Adipocyte (in vitro differentiated cells): ENCODE measurements at regions not wholly inside any gene's neighbourhood (a gene's known extent, or its start where the extent isn't known, plus 50 kb on each side); places are given as distances from the start of the nearest gene placed in this dataset.

Experiments used
- DNase-seq: peaks from one replicate; pipeline ENCODE4 v3.0.0-alpha.2; 2015; ENCODE audit warnings: low read depth
- H3K27me3 ChIP-seq: replicated peaks from 2 replicates; pipeline ENCODE4 v1.7.0; 2013; ENCODE audit warnings: mild to moderate bottlenecking, low read length, moderate library complexity; ENCODE audit not compliant: control insufficient read depth, insufficient read depth
- H3K36me3 ChIP-seq: 2 replicates; pipeline ENCODE4 v1.7.0; 2013; ENCODE audit warnings: low read length, mild to moderate bottlenecking, moderate library complexity; ENCODE audit not compliant: control insufficient read depth, insufficient read depth, severe bottlenecking
- H3K4me1 ChIP-seq: 2 replicates; pipeline ENCODE4 v1.7.0; 2013; ENCODE audit warnings: mild to moderate bottlenecking, low read length, moderate library complexity; ENCODE audit not compliant: control insufficient read depth, insufficient read depth
- H3K4me3 ChIP-seq: 2 replicates; pipeline ENCODE4 v1.7.0; 2013; ENCODE audit warnings: mild to moderate bottlenecking, low read length, moderate library complexity
- H3K9ac ChIP-seq: 2 replicates; pipeline ENCODE4 v1.7.0; 2013; ENCODE audit warnings: mild to moderate bottlenecking, low read length, moderate library complexity
- H3K9me3 ChIP-seq: 2 replicates; pipeline ENCODE4 v1.7.0; 2013; ENCODE audit warnings: mild to moderate bottlenecking, low read length, moderate library complexity; ENCODE audit not compliant: control insufficient read depth

GRCh38 chr22:26885441-26886261 lies 228.3 kb downstream of the MIAT start:
- Histone ChIP-seq H3K27me3 (peaks cover 5% of the 10 kb centered on the region), H3K4me1 (peaks cover 35% of the 10 kb centered on the region), H3K9ac (no peak overlapping the region), H3K36me3 (no peaks in the 10 kb centered on the region), H3K4me3 (no peak overlapping the region), H3K9me3 (peaks cover 2% of the 10 kb centered on the region)
- no peak for DNase-seq

DNA sequence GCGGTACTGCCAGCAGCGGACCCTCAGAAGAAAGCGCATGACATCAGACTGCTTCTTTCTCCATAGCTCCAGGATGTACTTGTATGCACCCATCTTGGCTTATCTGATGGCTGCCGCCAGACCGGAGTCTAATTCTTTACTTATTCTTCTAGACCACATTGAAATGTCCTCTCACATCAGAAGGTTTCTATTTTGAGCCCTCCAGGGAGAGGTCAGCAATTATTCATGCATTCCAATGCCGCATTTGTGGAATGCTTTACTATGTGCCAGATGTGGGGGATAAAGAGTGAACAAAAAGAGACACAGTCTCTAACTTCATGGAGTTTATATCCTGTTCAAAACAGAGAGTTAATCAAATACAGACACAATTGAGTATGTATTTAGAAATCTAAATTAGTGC lies 230.1 kb downstream of the MIAT start:
- no peak overlapping the region for H3K4me3 ChIP-seq
- no peaks in the 10 kb centered on the region for H3K36me3 ChIP-seq
- peak; percentile 92 for DNase-seq
- H3K9ac ChIP-seq, result peak overlapping the region; percentile 16
- peaks cover 2% of the 10 kb centered on the region for H3K9me3 ChIP-seq
- peaks cover 5% of the 10 kb centered on the region for H3K27me3 ChIP-seq
- H3K4me1 ChIP-seq, result peaks cover 39% of the 10 kb centered on the region

DNA sequence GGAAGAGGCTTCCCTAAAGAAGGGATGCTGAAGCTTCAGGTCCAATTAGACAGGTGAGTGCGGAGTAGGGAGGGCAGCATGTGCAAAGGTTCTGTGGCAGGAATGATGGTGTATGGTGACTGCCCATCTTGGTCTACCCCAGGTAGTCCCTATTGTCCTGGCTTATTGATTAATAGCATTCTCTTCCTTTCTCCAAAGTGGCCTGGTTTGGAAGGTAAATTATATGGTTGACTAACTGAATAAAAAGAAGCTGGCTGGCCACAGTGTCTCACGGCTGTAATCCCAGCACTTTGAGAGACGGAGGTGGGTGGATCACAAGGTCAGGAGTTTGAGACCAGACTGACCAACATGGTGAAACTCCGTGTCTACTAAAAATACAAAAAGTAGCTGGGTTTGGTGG lies 230.5 kb downstream of the MIAT start:
- DNase-seq, result no peak
- Histone ChIP-seq H3K27me3 (peaks cover 5% of the 10 kb centered on the region), H3K36me3 (no peaks in the 10 kb centered on the region), H3K4me3 (no peak overlapping the region), H3K9ac (peak overlapping the region; percentile 16), H3K9me3 (peaks cover 2% of the 10 kb centered on the region), H3K4me1 (peaks cover 44% of the 10 kb centered on the region)

DNA sequence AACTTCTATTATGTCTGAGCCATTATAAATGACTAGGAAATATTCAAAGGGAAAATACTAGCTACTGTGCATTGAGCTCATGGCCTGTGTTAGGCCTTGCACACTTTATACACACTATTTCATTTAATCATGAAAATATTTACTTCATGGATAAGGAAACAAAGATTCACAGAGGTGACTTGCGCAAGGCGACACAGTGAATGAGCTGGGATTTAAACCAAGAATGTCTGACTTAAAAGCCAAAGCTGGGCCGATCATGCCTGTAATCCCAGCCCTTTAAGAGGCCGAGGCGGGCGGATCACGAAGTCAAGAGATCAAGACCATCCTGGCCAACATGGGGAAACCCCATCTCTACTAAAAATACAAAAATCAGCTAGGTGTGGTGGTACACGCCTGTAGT lies 231.5 kb downstream of the MIAT start:
- Histone ChIP-seq H3K4me3 (no peak overlapping the region), H3K9ac (no peak overlapping the region), H3K4me1 (peaks cover 46% of the 10 kb centered on the region)

DNA sequence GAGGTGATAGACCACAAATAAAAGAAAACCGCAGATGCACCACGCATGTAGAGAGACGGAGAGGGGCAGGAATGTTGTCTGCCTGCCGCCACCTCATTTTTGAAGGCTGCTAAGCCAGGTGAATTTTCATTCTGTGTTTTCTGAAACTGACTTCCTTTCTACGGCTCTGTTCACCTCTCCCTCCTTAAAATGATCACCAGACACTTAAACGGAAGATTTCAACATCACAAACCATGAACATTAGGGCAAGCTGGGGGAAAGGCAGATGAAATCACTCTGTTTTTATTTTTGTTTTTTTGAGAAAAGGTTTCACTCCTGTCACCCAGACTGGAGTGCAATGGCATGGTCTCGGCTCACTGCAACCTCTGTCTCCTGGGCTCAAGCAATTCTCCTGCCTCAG lies 232.4 kb downstream of the MIAT start:
- no peaks in the 10 kb centered on the region for H3K36me3 ChIP-seq
- DNase-seq, result peak; percentile 42
- peaks cover 5% of the 10 kb centered on the region for H3K27me3 ChIP-seq
- peak overlapping the region; percentile 17 for H3K9ac ChIP-seq
- H3K9me3 ChIP-seq, result no peaks in the 10 kb centered on the region
- H3K4me3 ChIP-seq, result no peak overlapping the region
- H3K4me1 ChIP-seq, result peaks cover 53% of the 10 kb centered on the region

More for the DNA sequence above, 231.5 kb downstream of the MIAT start:
- Histone ChIP-seq H3K36me3 (no peaks in the 10 kb centered on the region), H3K9me3 (no peaks in the 10 kb centered on the region), H3K27me3 (peaks cover 5% of the 10 kb centered on the region)
- no peak for DNase-seq

GRCh38 chr22:26890870-26891269 lies 233.5 kb downstream of the MIAT start:
- no peak for DNase-seq
- peaks cover 63% of the 10 kb centered on the region for H3K4me1 ChIP-seq
- no peak overlapping the region for H3K4me3 ChIP-seq

GRCh38 chr22:26891429-26891828 lies 234.0 kb downstream of the MIAT start:
- peaks cover 66% of the 10 kb centered on the region for H3K4me1 ChIP-seq
- no peaks in the 10 kb centered on the region for H3K9me3 ChIP-seq
- H3K9ac ChIP-seq, result no peak overlapping the region
- no peaks in the 10 kb centered on the region for H3K27me3 ChIP-seq
- no peak for DNase-seq
- H3K36me3 ChIP-seq, result no peaks in the 10 kb centered on the region
- H3K4me3 ChIP-seq, result no peak overlapping the region

More at GRCh38 chr22:26890870-26891269, 233.5 kb downstream of the MIAT start:
- Histone ChIP-seq H3K9ac (no peak overlapping the region), H3K9me3 (no peaks in the 10 kb centered on the region), H3K27me3 (no peaks in the 10 kb centered on the region), H3K36me3 (no peaks in the 10 kb centered on the region)

DNA sequence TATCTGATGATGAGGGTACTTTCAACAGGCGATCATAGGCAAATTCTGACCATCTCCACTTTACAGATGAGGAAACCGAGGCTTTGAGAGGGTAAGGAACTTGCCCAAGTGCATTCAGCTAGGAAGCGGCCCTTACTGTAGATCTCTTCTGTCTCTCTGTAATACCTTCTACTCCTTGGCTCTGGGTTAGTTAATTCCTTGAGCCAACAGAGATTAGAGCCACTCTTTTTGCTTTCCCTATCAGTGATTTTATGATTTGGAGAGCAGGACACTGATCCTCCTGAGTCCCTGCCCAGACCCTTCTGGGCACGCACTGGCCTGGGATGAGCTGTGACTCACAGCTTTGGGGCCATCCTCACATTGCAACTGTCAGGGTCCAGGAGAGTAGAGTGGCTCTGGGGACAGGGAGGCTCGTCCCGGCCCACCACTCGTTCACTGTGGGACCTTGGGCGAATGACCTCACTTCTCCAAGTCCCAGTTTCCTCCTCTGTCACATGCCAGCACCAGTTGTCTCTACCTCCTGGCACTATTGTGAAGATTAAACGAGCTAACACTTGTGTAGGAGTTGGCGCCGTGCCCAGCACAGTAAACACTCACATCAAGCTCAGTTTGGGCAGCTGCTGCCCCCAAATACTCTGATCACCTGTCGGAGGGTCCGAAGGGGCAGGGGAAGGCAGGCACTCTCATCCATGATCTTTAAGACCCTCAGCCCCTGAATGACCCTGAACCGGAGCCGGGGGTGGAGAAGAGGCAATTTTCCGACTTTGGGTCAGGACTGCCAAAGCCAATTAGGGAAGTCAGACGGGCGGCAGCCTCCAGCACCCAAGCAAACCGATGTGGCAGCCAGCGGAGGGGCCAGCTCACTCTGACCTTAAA lies 235.0 kb downstream of the MIAT start:
- Histone ChIP-seq H3K27me3 (no peaks in the 10 kb centered on the region), H3K9me3 (no peaks in the 10 kb centered on the region), H3K4me3 (no peak overlapping the region), H3K9ac (no peak overlapping the region), H3K36me3 (no peaks in the 10 kb centered on the region), H3K4me1 (peaks cover 62% of the 10 kb centered on the region)
- no peak for DNase-seq

- H3K9ac ChIP-seq, result peak overlapping the region; percentile 69
- H3K4me3 ChIP-seq, result no peak overlapping the region
- H3K9me3 ChIP-seq, result peaks cover under 1% of the 10 kb centered on the region
- DNase-seq, result no peak
- H3K36me3 ChIP-seq, result no peaks in the 10 kb centered on the region
- peaks cover 53% of the 10 kb centered on the region for H3K4me1 ChIP-seq
- H3K27me3 ChIP-seq, result no peaks in the 10 kb centered on the region
Measured at GRCh38 chr22:26893173-26894110, 236.1 kb downstream of the MIAT start.

DNA sequence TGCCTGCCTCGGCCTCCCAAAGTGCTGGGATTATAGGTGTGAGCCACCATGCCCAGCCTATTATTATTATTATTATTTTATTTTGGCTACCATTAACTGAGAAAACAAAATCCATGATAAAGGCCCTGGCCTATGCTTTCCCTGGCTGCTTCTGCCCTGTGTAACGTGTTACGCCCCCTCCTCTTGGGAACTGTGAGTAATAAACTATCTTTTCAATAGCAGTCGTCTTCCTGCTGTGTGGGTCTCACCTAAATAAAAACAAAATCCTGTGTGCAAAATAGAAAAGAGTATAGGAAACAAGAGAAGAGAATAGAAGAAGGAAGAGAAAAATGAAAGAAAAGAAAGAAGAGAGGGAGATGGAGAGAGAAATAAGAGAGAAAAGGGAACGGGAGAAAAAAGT lies 237.0 kb downstream of the MIAT start:
- peaks cover 3% of the 10 kb centered on the region for H3K9me3 ChIP-seq
- no peaks in the 10 kb centered on the region for H3K36me3 ChIP-seq
- H3K4me1 ChIP-seq, result peaks cover 44% of the 10 kb centered on the region
- peak overlapping the region; percentile 69 for H3K9ac ChIP-seq
- DNase-seq, result peak; percentile 26
- peak overlapping the region; percentile 13 for H3K4me3 ChIP-seq
- H3K27me3 ChIP-seq, result no peaks in the 10 kb centered on the region
